ENCODE measurements at regions not wholly inside any gene's neighbourhood (a gene's known extent, or its start where the extent isn't known, plus 50 kb on each side); places are given as distances from the start of the nearest gene placed in this dataset.

DNA sequence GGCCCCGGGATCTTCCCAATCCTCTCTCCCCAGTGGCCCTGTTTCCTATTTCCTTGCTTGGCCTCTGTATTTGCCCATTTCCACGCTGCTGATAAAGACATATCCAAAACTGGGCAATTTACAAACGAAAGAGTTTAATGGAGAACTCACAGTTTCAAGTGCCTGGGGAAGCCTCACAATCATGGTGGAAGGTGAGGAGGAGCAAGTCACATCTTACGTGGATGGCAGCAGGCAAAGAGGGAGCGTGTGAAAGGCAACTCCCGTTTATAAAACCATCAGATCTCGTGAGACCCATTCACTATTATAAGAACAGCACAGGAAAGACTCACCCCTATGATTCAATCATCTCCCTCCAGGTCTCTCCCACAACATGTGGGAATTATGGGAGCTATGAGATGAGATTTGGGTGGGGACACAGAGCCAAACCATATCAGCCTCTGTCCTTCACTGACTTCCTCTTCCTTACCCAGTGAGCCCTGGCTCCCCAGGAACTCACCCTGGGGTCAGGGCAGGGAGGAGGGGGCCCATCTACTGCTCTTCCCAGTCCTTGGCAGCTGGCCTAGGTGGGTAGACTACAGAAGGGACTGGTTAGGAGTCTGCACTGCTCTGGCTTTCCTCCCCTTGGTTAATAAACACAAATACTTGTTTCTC, 105.8 kb upstream of the MYCN start:
- no peak for TF ChIP-seq EZH2 (IDR thresholded peaks at IDR 0.05; ENCODE audit: low read length, missing control alignments)
- TF ChIP-seq, protein P1, sequence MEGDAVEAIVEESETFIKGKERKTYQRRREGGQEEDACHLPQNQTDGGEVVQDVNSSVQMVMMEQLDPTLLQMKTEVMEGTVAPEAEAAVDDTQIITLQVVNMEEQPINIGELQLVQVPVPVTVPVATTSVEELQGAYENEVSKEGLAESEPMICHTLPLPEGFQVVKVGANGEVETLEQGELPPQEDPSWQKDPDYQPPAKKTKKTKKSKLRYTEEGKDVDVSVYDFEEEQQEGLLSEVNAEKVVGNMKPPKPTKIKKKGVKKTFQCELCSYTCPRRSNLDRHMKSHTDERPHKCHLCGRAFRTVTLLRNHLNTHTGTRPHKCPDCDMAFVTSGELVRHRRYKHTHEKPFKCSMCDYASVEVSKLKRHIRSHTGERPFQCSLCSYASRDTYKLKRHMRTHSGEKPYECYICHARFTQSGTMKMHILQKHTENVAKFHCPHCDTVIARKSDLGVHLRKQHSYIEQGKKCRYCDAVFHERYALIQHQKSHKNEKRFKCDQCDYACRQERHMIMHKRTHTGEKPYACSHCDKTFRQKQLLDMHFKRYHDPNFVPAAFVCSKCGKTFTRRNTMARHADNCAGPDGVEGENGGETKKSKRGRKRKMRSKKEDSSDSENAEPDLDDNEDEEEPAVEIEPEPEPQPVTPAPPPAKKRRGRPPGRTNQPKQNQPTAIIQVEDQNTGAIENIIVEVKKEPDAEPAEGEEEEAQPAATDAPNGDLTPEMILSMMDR (conservative IDR thresholded peaks at IDR 0.05 in 1 of 2, IDR thresholded peaks at IDR 0.05 in 1 of 2; ENCODE audit: low read depth in 1 of 2, low read length in 2 of 2), result no peak
